ENCODE measurements at regions not wholly inside any gene's neighbourhood (a gene's known extent, or its start where the extent isn't known, plus 50 kb on each side); places are given as distances from the start of the nearest gene placed in this dataset.
"Not testable (repeated sequence)": the region's sequence is repeated elsewhere in the genome, so short reads cannot be mapped to it uniquely, and the experiment has no call there.

GRCh38 chr1:65087519-65087918 is 60.5 kb upstream of the AK4 start:
- not testable (repeated sequence) for TF ChIP-seq SUZ12 (IDR thresholded peaks at IDR 0.05; ENCODE audit: extremely low read depth, insufficient read depth, insufficient read length); ZNF274 (IDR thresholded peaks at IDR 0.05; ENCODE audit: low read depth, low read length)

All from NT2/D1 (cell line).